ENCODE measurements at regions not wholly inside any gene's neighbourhood (a gene's known extent, or its start where the extent isn't known, plus 50 kb on each side); places are given as distances from the start of the nearest gene placed in this dataset.

GRCh38 chr4:126799416-126799815 is 833.3 kb upstream of the INTU start:
- Mint-ChIP-seq H3K27ac (ENCODE audit: unreplicated experiment) (no peak overlapping the region), H3K36me3 (ENCODE audit: low read depth, unreplicated experiment) (no peaks in the 10 kb centered on the region), H3K4me3 (ENCODE audit: unreplicated experiment) (no peak overlapping the region), H3K9me3 (ENCODE audit: unreplicated experiment) (no peaks in the 10 kb centered on the region), H3K27me3 (ENCODE audit: low read depth, unreplicated experiment) (no peaks in the 10 kb centered on the region), H3K4me1 (ENCODE audit: low read depth, unreplicated experiment) (peaks cover 12% of the 10 kb centered on the region)
- no peak overlapping the region for H3K9ac ChIP-seq (ENCODE audit: low read length)
- DNase-seq (ENCODE audit: low read depth) = no peak
- H3K36me3 ChIP-seq (ENCODE audit: insufficient read depth, low read length) = no peaks in the 10 kb centered on the region
- no peak for TF ChIP-seq EZH2 (IDR thresholded peaks at IDR 0.05; ENCODE audit: insufficient read depth, low read length)
- TF ChIP-seq, protein P1, sequence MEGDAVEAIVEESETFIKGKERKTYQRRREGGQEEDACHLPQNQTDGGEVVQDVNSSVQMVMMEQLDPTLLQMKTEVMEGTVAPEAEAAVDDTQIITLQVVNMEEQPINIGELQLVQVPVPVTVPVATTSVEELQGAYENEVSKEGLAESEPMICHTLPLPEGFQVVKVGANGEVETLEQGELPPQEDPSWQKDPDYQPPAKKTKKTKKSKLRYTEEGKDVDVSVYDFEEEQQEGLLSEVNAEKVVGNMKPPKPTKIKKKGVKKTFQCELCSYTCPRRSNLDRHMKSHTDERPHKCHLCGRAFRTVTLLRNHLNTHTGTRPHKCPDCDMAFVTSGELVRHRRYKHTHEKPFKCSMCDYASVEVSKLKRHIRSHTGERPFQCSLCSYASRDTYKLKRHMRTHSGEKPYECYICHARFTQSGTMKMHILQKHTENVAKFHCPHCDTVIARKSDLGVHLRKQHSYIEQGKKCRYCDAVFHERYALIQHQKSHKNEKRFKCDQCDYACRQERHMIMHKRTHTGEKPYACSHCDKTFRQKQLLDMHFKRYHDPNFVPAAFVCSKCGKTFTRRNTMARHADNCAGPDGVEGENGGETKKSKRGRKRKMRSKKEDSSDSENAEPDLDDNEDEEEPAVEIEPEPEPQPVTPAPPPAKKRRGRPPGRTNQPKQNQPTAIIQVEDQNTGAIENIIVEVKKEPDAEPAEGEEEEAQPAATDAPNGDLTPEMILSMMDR (IDR thresholded peaks at IDR 0.05; ENCODE audit: insufficient read depth, low read depth, low read length) = no peak
- no peaks in the 10 kb centered on the region for H3K79me2 ChIP-seq (ENCODE audit: insufficient read depth, low read length)
- no peak overlapping the region for H3K4me3 ChIP-seq (ENCODE audit: insufficient read depth, low read depth, low read length)
- FAIRE-seq = no peak
- no peak overlapping the region for H2AFZ ChIP-seq (ENCODE audit: low read depth, low read length)
- no peaks in the 10 kb centered on the region for H3K9me3 ChIP-seq (ENCODE audit: insufficient read depth, low read depth, low read length)
- H4K20me1 ChIP-seq (ENCODE audit: insufficient read depth, low read length) = no peaks in the 10 kb centered on the region
- H3K4me1 ChIP-seq (ENCODE audit: insufficient read depth, low read length) = peaks cover 4% of the 10 kb centered on the region
- no peaks in the 10 kb centered on the region for H3K27me3 ChIP-seq (ENCODE audit: insufficient read depth, low read length)
- no peak overlapping the region for H3K4me2 ChIP-seq (ENCODE audit: low read length)
- no peak overlapping the region for H3K27ac ChIP-seq (ENCODE audit: low read depth, low read length)

- Histone ChIP-seq H2AFZ (ENCODE audit: low read depth, low read length) (no peak overlapping the region), H3K36me3 (ENCODE audit: insufficient read depth, low read length) (no peaks in the 10 kb centered on the region), H3K9ac (ENCODE audit: low read length) (no peak overlapping the region), H3K4me3 (ENCODE audit: insufficient read depth, low read depth, low read length) (no peak overlapping the region), H3K27me3 (ENCODE audit: insufficient read depth, low read length) (no peaks in the 10 kb centered on the region), H3K4me2 (ENCODE audit: low read length) (no peak overlapping the region), H4K20me1 (ENCODE audit: insufficient read depth, low read length) (no peaks in the 10 kb centered on the region), H3K79me2 (ENCODE audit: insufficient read depth, low read length) (no peaks in the 10 kb centered on the region), H3K4me1 (ENCODE audit: insufficient read depth, low read length) (peaks cover 4% of the 10 kb centered on the region), H3K27ac (ENCODE audit: low read depth, low read length) (no peak overlapping the region), H3K9me3 (ENCODE audit: insufficient read depth, low read depth, low read length) (no peaks in the 10 kb centered on the region)
- peak overlapping the region; percentile 5 for H3K27ac Mint-ChIP-seq (ENCODE audit: unreplicated experiment)
- DNase-seq (ENCODE audit: low read depth) (peak; percentile 37), FAIRE-seq (no peak)
- H3K9me3 Mint-ChIP-seq (ENCODE audit: unreplicated experiment) = no peaks in the 10 kb centered on the region
- H3K27me3 Mint-ChIP-seq (ENCODE audit: low read depth, unreplicated experiment) = no peaks in the 10 kb centered on the region
- no peak for TF ChIP-seq EZH2 (IDR thresholded peaks at IDR 0.05; ENCODE audit: insufficient read depth, low read length)
- TF ChIP-seq, protein P1 (IDR thresholded peaks at IDR 0.05; ENCODE audit: insufficient read depth, low read depth, low read length) = no peak
- peaks cover 11% of the 10 kb centered on the region for H3K4me1 Mint-ChIP-seq (ENCODE audit: low read depth, unreplicated experiment)
- no peak overlapping the region for H3K4me3 Mint-ChIP-seq (ENCODE audit: unreplicated experiment)
- no peaks in the 10 kb centered on the region for H3K36me3 Mint-ChIP-seq (ENCODE audit: low read depth, unreplicated experiment)
Observed at GRCh38 chr4:126799971-126800574, 832.7 kb upstream of the INTU start.

DNA sequence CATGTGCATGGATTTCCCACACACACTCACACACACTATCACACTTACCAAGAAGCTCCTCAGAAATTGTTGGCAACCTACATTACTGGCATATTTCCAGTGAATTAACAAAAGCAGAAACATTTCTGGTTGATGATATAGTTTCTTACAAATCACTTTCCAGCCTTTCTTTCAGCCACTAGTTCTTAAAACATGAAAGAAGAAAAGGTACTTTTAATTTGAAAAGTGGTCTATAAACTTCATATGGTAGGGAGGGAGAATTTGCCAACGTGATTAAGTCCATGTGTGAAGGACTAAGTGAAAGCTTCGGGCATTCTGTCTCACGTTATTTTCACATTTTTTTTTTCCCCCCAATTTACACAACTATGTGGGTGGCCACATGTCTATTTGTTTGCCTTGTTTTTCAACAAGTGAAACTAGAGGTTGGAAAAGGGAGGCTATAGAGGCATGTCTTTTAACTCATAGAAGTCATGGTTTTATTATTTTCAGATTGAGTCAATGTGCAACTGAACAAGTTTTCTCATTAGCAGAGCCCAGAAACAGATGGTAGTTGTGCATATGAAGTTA is 832.1 kb upstream of the INTU start:
- no peak overlapping the region for H2AFZ ChIP-seq (ENCODE audit: low read depth, low read length)
- H3K4me3 Mint-ChIP-seq (ENCODE audit: unreplicated experiment) = no peak overlapping the region
- H3K9me3 ChIP-seq (ENCODE audit: insufficient read depth, low read depth, low read length) = no peaks in the 10 kb centered on the region
- H3K4me1 ChIP-seq (ENCODE audit: insufficient read depth, low read length) = peaks cover 4% of the 10 kb centered on the region
- DNase-seq (ENCODE audit: low read depth) (peak; percentile 69), FAIRE-seq (no peak)
- peak overlapping the region; percentile 5 for H3K27ac Mint-ChIP-seq (ENCODE audit: unreplicated experiment)
- no peaks in the 10 kb centered on the region for H3K79me2 ChIP-seq (ENCODE audit: insufficient read depth, low read length)
- H3K4me2 ChIP-seq (ENCODE audit: low read length) = no peak overlapping the region
- no peak overlapping the region for H3K4me3 ChIP-seq (ENCODE audit: insufficient read depth, low read depth, low read length)
- no peak overlapping the region for H3K27ac ChIP-seq (ENCODE audit: low read depth, low read length)
- peaks cover 11% of the 10 kb centered on the region for H3K4me1 Mint-ChIP-seq (ENCODE audit: low read depth, unreplicated experiment)
- H3K36me3 Mint-ChIP-seq (ENCODE audit: low read depth, unreplicated experiment) = no peaks in the 10 kb centered on the region
- H3K27me3 ChIP-seq (ENCODE audit: insufficient read depth, low read length) = no peaks in the 10 kb centered on the region
- H3K9me3 Mint-ChIP-seq (ENCODE audit: unreplicated experiment) = no peaks in the 10 kb centered on the region
- no peaks in the 10 kb centered on the region for H3K36me3 ChIP-seq (ENCODE audit: insufficient read depth, low read length)
- no peak overlapping the region for H3K9ac ChIP-seq (ENCODE audit: low read length)
- H4K20me1 ChIP-seq (ENCODE audit: insufficient read depth, low read length) = no peaks in the 10 kb centered on the region
- no peaks in the 10 kb centered on the region for H3K27me3 Mint-ChIP-seq (ENCODE audit: low read depth, unreplicated experiment)
- TF ChIP-seq, protein P1 (IDR thresholded peaks at IDR 0.05; ENCODE audit: insufficient read depth, low read depth, low read length) = no peak
- TF ChIP-seq EZH2 (IDR thresholded peaks at IDR 0.05; ENCODE audit: insufficient read depth, low read length) = no peak
